Kidney (tissue), 13 donors: ENCODE measurements at regions not wholly inside any gene's neighbourhood (a gene's known extent, or its start where the extent isn't known, plus 50 kb on each side); places are given as distances from the start of the nearest gene placed in this dataset.

Experiments
- DNase-seq, 5 donors: peaks; one replicate each; pipeline ENCODE4 v3.0.0-alpha.2; 2013 to 2020
- FAIRE-seq: peaks from 2 replicates; lab custom pipeline; 2012; peaks lifted over from hg19 to GRCh38; lab: Jason Lieb, UNC
- H3K27ac ChIP-seq, 2 donors: one replicate each; pipeline ENCODE4 v1.7.0; 2013; ENCODE audit warnings: low read depth in 2 of 2, low read length in 2 of 2, inconsistent platforms in 1 of 2
- H3K27me3 ChIP-seq: one replicate; pipeline ENCODE4 v1.7.1; 2013; ENCODE audit warnings: low read length, inconsistent platforms; ENCODE audit not compliant: control insufficient read depth, insufficient read depth
- H3K36me3 ChIP-seq, 3 donors: one replicate each; pipeline versions ENCODE4 v1.7.0 to v1.7.1; 2013; ENCODE audit warnings: low read length in 3 of 3, control low read depth in 1 of 3, inconsistent platforms in 1 of 3; ENCODE audit not compliant: insufficient read depth in 3 of 3, control insufficient read depth in 2 of 3
- H3K4me1 ChIP-seq, 3 donors: one replicate each; pipeline versions ENCODE4 v1.7.0 to v1.7.1; 2013; ENCODE audit warnings: low read length in 3 of 3, inconsistent platforms in 1 of 3, low read depth in 1 of 3; ENCODE audit not compliant: control insufficient read depth in 2 of 3, insufficient read depth in 2 of 3
- H3K4me3 ChIP-seq, 3 donors: one replicate each; pipeline versions ENCODE4 v1.7.0 to v1.8.1; 2013; ENCODE audit warnings: low read length in 3 of 3, control low read depth in 1 of 3, inconsistent platforms in 1 of 3
- H3K9ac ChIP-seq, 3 donors: one replicate each; pipeline versions ENCODE4 v1.7.0 to v1.7.1; 2013; ENCODE audit warnings: low read length in 3 of 3, control low read depth in 1 of 3, inconsistent platforms in 1 of 3
- H3K9me3 ChIP-seq, 3 donors: one replicate each; pipeline versions ENCODE4 v1.7.0 to v1.7.1; 2013; ENCODE audit warnings: low read length in 3 of 3, control low read depth in 1 of 3, inconsistent platforms in 1 of 3; ENCODE audit not compliant: control insufficient read depth in 2 of 3, insufficient read depth in 1 of 3
- intact Hi-C: fragments of 100-400 bp; cut with DNase I; formaldehyde crosslinking; loops from one replicate; pipeline ENCODE4 v1.11.1; 2022
- TF ChIP-seq, protein P1 (sequence below): IDR thresholded peaks from 3 replicates; pipeline ENCODE4 v1.5.1; 2012; ENCODE audit warnings: mild to moderate bottlenecking, moderate library complexity, borderline replicate concordance; ENCODE audit not compliant: insufficient read depth; ENCODE audit errors: extremely low read depth
- donor health status: control.
- donor health status: control.
- donor health status: control.
- donor health status: control.
- donor health status: control.
- donor health status: DM: yes; HTN: yes; CAD: no.
- donor health status: Normal renal cell carcinoma (clear cell type).

DNA sequence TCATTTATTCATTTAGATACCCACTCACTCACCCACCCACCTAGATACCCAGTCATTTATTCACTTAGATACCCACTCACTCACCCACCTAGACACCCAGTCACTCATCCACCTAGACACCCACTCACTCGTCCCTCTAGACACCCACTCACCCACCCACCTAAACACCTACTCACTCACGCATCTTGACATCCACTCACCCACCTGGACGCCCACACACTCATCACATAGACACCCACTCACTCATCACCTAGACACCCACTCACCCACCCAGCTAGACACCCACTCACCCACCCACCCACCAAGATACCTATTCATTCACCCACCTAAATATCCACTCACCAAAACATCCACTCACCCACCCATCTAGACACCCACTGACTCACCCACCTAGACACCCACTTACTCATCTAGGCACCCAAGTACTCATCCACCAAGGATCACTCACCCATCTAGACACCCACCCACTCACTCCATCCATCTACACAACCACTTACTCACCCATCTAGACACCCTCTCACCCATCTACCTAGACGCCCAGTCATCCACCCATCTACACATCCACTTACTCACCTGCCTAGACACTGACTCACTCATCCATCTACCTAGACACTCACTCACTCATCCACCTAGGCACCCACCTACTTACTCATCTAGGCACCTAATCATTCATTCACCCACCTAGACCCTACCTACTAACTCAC lies 723.7 kb upstream of the RAB6C start:
- DNase-seq (no peak), FAIRE-seq (no peak)
- Histone ChIP-seq H3K9ac (no peak overlapping the region), H3K4me1 (no peaks in the 10 kb centered on the region), H3K27me3 (no peaks in the 10 kb centered on the region), H3K36me3 (no peaks in the 10 kb centered on the region), H3K4me3 (no peak overlapping the region), H3K27ac (no peak overlapping the region), H3K9me3 (peaks cover 0 to 7% (median 0%) of the 10 kb centered on the region in 3 donors)
- intact Hi-C loops: no loop called here
- TF ChIP-seq, protein P1, sequence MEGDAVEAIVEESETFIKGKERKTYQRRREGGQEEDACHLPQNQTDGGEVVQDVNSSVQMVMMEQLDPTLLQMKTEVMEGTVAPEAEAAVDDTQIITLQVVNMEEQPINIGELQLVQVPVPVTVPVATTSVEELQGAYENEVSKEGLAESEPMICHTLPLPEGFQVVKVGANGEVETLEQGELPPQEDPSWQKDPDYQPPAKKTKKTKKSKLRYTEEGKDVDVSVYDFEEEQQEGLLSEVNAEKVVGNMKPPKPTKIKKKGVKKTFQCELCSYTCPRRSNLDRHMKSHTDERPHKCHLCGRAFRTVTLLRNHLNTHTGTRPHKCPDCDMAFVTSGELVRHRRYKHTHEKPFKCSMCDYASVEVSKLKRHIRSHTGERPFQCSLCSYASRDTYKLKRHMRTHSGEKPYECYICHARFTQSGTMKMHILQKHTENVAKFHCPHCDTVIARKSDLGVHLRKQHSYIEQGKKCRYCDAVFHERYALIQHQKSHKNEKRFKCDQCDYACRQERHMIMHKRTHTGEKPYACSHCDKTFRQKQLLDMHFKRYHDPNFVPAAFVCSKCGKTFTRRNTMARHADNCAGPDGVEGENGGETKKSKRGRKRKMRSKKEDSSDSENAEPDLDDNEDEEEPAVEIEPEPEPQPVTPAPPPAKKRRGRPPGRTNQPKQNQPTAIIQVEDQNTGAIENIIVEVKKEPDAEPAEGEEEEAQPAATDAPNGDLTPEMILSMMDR: no peak

DNA sequence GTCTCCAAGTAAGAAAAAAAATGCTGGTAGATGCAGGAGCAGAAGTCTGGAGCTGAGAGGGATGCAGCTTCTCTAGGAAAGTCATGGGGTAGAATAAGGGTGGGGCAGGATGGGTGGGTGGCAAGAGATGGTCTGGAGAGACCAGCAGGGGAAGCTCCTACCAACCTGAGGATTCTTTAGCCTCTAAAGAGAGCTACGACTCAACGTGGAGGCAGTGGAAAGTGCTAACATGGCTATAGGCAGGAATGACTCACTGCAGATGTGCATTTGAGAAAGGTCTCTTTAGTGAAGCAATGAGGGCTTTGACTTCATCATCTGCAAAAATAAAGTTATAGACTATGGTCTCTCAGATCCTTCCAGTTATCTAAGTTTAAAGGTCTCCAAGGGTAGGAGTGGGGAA lies 722.8 kb upstream of the RAB6C start:
- DNase-seq (no peak), FAIRE-seq (no peak)
- H3K36me3 ChIP-seq: no peaks in the 10 kb centered on the region
- H3K27me3 ChIP-seq: no peaks in the 10 kb centered on the region
- no peak overlapping the region for H3K27ac ChIP-seq
- peaks cover 0 to 7% (median 0%) of the 10 kb centered on the region in 3 donors for H3K9me3 ChIP-seq
- intact Hi-C loops: no loop called here
- no peak overlapping the region for H3K4me3 ChIP-seq
- TF ChIP-seq, protein P1: no peak
- no peaks in the 10 kb centered on the region for H3K4me1 ChIP-seq
- no peak overlapping the region for H3K9ac ChIP-seq

DNA sequence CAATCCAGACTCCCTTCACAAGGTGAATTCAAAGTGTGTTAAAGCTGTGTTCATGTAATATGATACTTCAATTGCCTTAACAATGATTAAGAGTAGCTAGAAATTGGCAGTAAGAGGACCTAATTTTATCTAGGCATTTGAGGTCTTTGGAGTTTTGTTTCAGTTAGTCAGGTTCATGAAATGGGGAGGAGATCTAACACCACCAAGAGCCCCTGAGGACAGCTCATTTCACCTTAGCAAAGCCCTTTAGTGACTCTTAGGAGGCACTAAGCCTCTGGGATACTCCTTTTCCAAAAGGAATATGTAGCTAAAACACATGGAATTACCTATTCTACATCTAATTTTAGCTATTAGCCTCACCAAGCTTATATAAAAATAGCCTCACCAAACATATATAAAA lies 716.5 kb upstream of the RAB6C start:
- Histone ChIP-seq H3K4me3 (no peak overlapping the region), H3K27ac (no peak overlapping the region), H3K27me3 (no peaks in the 10 kb centered on the region), H3K9me3 (peaks cover 0 to 7% (median 0%) of the 10 kb centered on the region in 3 donors), H3K36me3 (no peaks in the 10 kb centered on the region), H3K4me1 (no peaks in the 10 kb centered on the region), H3K9ac (no peak overlapping the region)
- DNase-seq (no peak), FAIRE-seq (no peak)
- intact Hi-C loops: no loop called here
- TF ChIP-seq, protein P1: no peak
